DMS53 (cell line): ENCODE measurements at regions not wholly inside any gene's neighbourhood (a gene's known extent, or its start where the extent isn't known, plus 50 kb on each side); places are given as distances from the start of the nearest gene placed in this dataset.
"Not testable (repeated sequence)": the region's sequence is repeated elsewhere in the genome, so short reads cannot be mapped to it uniquely, and the experiment has no call there.

Experiments used
- DNase-seq: peaks from one replicate; lab custom pipeline; 2025; lab: John Stamatoyannopoulos, UW

DNA sequence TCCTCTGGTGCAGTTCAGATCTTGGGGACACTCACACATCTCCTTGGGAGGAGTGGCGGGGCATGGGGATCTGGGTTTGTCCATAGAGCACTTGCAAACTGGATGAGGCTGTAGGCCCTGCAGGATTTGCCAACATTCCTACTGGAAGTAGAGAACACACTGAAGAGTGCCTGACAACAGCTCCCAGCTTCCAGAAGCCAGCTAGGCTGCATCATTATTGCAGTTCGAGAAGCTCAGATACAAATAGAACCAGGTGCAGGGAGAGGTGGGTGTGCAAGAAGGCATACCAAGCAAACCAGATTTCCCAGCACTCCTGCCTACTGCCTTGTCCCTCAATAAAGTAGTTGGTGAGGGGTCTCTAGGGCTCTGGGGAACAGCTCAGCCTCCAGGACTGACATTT is 52.5 kb downstream of the RHOB start:
- no peak for DNase-seq

DNA sequence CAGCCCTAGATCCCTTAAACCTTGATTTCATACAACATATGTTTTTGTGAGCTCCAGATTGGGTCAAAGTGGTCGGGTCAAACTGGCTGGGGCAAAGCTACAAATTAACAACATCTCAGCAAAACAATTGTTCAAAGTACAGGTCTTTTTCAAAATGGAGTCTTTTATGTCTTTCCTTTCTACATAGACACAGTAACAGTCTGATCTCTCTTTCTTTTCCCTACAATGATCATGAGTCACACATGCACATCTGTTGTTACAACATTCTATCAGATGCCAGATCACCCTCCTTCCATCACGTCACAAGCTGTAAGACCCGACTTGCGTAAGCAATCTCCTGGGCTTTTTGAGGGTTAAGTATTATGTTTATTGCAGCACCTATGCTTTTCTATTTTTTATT is 55.1 kb downstream of the RHOB start:
- DNase-seq: no peak

DNA sequence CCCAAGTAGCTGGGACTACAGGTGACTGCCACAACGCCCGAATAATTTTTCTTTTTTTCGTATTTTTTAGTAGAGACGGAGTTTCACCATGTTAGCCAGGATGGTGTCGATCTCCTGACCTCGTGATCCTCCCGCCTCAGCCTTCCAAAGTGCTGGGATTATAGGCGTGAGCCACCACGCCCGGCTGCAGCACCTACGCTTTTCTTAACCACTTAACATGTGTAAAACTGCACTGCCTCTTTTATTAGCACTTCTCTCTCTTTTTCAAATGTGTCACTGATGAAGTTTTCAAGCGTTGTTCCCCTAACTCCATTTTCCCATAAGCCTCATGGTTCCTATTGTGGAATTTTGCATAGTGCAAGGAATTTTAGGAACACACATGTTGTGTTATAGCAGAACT is 55.6 kb downstream of the RHOB start:
- DNase-seq: not testable (repeated sequence)

DNA sequence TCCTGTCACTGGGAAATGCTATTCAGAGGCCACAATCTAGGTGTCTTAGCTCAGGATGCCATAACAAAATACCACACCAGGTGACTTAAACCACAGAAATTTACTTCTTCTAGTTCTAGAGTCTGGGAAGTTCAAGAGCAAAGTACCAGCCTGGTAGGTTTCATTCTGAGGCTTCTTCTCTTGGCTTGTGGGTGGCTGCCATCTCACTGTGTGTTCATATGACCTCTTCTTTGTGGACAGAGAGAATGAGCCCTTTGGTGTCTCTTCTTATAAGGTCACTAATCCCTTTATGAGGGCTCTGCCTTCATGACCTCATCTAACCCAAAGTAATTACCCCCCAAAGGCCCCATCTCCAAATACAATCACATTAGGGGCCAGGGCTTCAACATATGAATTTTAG is 57.3 kb downstream of the RHOB start:
- DNase-seq: no peak

DNA sequence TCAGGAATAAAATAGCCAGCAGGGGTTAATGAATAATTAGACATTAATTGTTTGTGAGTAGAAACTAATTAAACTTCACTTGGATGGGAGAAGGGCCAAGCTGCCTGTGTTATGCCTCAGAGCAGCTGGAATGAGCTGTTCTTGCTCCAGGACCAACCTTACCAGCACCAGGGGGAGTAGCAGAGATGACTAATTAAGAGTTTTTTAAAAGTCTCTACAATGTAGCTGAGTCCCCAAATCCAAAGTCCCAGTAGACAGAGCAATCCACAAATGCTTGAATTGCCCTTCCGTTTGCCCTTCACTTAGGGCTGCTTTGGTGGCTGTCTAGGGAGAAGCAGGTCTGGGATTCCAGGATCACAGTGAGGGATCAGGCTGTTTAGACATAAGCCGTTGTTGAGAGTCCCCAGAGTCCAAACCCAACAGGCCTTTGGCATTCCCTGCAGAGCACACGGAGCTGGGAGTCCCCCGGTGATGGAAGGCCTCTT is 59.4 kb downstream of the RHOB start:
- no peak for DNase-seq

DNA sequence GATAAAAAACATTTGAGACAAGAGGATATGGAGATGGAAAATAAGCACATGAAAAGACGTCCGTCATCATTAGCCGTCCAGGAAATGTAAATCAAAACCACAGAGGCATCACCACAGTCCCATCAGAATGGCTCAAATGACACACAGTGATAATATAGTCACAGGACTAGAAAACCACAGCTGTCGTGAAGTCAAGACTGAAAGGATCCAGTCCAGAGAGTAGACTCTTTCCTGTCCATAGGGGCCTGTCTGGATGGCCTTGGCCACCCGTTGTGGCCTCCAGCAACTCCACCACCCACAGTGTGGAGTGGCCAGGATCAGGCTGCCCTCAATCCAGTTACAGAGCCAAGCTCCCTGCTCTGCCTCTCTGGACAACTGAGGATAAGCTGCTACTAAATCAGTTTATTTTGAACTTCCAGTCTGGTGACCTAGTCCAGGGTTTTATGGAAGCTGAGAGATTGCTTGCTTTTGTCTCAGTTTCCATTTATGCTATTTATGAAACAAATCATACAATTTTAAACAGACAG is 60.4 kb downstream of the RHOB start:
- DNase-seq: no peak

DNA sequence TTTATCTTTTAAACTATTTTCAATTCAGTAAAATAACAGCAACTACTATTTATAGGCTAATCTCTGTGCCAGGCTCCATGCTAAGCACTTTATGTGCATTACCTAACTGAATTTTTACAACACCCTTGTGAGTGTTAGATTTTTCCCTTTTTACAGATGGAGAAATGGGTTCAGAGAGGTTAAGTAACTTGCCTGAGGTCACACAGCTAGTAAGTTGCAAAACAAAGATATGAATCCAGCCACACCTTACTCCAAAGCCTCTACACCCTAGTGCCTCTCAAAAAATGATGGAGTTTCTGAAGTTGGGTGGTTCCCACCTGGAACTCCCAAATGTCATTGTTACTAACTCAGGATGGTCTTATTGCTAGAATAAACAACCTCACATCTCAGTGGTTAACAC is 60.8 kb downstream of the RHOB start:
- no peak for DNase-seq

DNA sequence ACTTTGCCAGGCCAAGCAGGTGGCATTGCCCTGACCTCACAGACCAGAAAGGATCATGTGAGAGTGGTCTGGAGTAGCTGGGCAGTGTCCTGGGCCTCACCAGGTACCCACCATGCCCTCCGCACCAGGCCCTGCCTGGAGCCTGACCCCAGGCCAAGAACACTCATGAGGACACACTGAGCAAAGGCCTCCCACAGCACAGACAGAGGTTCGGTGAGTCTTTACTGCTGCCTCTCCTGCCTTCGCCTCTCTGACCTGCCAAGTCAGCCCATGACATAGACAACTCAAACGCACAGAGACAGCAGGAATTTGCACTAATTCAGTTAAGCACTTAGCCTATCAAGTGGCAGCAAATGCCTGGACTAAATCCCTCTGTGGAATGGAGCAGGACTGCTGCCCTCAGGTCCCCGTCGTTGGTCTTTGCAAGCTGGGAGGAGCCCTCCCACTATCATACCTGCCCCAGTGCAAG is 62.5 kb downstream of the RHOB start:
- DNase-seq: no peak

DNA sequence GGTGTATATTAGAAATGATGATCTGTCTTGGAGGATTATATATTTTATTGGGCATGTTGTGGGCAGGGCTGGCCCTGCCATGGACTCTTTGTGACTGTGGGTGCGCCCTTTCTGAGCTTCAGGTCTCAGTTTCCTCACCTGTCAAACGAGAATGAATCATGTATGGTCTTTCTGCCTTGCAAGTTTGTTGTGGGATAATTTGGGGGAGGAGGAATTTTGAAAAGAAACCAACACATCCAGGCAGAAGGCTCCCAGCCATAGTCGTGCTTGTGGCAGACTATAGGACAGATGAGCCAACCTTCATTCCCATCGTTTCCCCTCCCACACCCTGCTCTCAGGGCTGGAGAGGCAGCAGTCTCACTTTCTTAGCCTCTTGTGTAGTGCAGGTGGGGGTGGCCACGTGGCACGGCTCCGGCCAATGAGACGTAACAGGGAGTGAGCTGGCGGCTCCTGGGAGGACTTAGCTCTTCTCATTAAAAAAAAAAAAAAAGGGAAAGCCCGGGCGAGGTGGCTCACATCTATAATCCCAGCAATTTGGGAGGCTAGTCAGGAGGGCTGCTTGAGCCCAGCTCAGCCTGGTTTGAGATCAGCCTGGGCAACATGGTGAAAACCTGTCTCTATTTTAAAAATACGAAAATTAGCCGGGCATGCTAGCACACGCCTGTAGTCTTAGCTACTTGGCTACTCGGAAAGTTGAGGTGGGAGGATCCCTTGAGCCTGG is 63.1 kb downstream of the RHOB start:
- peak; percentile 87 for DNase-seq

DNA sequence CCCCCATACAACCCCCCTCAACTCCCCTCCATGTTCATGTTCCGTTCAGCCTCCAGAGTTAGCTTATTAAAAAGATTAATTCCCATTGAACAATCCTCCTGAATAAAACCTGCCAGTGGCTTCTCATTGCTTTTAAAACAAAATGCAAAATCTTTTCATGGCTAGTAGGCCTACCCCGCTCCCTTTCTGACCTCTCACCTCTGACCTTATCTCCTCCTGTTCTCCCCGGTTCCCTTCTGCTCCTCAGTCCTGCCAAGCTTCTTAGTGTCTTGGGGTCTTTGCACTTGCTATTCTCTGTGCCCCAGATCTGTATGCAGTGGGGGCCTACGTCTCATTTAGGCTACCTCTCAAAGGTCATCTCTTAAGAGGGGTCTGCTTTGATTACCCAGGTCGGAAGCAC is 64.3 kb downstream of the RHOB start:
- DNase-seq: no peak

DNA sequence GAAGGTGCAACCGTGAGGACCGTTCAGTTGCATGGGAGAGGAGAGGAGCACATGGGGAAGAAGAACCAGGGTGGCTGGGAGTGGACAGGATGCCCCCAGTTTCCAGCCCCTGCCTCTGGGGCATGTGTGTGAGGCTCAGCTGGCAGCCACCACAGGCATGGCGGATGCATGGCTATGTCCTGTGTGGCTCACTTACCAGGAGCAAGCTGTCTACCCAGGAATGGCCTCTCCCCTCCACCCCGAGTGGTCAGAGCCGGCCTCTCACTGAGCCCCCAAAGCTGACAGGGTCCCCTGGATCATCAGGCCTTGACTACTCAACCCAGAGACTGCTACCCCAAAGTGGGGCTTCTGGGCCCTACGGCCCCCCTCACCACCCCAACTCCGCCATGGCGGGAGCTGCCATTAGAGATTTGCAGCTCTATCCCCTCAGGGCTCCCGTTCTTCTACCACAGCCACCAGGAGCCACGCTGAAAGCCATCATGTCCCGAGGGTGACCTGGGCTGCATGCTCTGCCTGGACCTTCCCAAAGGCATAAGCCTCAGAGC is 65.3 kb downstream of the RHOB start:
- DNase-seq: no peak

DNA sequence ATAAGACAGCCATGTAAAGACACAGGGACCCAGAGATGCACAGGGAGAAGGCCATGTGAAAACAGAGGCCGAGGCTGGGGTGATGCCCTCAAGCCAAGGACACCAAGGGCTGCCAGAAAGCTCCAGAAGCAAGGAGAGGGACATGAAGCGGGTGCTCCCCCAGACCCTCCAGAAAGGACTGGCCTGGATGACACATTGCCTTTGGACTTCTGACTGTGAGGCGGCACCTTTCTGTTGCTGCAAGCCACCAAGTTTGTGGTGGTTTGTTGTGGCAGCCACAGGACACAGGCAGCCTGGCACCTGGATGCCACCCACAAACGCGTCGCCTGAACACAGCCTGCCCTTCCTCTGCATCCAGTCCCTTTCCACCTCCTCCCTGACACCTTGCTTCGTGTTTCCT is 67.1 kb downstream of the RHOB start:
- no peak for DNase-seq

DNA sequence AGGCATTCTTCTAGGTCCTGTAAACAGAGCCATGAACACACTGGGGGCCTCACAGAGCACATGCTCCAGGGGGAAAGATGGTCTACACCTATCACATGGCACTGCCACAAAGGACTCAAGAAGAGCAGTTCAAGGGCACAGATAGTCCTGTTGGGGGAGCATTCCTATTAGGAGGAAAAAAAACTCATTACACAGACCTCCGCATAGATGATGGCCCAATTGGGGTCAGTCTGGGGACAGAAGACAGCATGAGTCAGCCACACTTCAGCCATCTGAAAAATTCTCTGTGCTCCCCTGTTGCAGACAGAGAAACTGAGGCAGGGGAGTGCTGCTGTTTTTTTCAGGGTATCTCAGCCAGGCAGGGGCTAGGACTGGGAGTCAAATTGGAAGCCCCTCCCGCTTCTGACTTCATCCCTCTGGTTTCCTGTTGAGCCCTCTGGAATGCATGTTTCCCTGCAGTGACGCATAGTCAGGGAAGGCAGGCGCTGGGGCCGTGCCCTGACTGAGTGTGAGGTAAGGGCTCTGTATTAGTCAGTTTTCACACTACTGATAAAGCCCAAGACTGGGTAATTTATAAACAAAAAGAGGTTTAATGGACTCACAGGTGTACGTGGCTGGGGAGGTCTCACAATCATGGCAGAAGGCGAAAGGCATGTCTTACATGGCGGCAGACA is 67.9 kb downstream of the RHOB start:
- no peak for DNase-seq

DNA sequence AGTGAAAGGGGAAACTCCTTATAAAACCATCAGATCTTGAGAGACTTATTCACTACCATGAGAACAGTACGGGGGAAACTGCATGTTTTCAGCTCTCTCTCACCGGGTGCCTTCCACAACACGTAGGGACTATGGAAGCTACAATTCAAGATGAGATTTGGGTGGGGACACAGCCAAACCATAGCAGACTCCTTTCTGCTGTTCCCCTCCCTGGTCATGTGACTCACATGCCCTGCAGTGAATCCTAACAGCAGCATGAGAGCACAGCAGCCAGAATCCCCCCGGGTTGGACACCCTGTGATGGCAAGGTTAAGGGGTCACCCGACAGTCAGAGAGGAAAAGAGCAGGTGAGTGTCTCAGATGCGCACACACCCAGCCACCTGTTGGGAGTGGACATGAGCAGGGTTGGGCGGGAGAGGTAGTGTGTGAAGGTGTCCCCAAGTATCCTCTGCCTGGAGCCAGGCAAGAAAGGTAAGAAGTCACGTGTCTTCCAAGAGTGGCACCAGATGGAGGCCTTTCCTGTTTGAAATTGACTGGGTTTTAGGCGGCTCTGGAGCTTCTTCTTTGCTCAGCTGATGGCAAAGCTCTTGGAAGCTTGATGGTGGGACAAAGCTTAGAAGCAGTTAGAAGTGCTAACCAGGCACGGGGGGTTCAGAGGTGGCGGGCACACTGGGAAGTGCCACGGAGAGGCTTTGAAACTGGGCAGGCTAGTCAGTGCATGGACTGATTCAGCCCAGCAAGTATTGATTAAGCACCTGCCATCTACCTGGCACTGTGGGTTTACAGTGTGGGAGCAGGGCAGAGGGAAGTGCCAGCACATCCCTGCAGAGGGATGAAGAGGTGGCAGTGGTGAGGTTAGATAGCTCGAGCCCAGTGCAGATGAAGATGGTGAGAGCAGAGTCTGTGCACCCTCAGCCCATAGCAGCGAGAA is 68.7 kb downstream of the RHOB start:
- DNase-seq: no peak

DNA sequence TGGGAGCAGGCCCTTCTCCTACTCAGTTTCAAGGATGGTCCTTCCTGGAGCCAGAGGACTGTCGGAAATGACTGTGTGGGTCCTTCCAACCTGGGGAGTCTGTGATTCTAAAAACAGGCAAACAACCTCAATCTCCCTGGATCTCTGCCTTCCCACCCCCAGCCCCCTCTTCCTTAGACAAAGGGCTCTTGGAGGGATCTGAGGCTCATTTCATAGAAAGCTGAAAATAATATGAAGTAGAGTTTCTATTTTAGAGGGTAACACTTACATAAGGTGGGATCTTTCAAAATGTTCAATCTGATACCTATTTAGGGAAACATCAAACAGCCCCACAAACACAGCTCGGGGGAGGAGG is 69.4 kb downstream of the RHOB start:
- no peak for DNase-seq

DNA sequence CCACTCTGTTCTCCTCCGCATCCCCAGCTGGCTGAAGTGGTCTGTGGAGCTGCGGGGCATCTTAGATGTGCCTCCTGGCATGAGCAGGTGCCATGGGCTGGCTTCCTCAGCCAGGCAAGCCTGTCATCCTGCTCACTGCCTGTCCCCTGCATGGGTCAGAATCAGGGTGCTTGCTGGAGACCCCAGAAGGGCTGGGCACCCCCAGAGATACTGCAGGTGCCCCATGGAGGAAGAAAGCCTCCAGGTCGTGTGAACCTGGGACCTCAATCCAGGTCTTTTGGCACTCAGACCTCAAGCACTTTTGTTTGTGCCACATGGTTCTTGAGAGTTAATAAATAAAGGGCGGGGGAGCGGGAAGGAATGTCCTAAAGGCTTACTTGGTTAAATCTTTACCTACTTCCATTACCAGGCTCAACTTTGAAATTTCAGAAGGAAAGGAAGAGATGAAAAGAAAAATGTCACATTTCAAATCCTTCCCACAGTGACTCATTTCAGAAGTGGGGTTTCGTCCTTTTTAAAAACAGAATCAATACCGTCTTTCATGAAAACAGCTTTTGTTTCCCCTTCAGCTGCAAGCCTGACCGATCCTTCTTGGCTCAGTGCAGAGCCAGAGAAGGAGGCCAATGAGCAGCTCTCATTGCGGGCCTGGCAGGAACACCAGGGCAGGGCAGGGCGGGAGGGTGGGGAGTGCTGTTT is 69.9 kb downstream of the RHOB start:
- no peak for DNase-seq

DNA sequence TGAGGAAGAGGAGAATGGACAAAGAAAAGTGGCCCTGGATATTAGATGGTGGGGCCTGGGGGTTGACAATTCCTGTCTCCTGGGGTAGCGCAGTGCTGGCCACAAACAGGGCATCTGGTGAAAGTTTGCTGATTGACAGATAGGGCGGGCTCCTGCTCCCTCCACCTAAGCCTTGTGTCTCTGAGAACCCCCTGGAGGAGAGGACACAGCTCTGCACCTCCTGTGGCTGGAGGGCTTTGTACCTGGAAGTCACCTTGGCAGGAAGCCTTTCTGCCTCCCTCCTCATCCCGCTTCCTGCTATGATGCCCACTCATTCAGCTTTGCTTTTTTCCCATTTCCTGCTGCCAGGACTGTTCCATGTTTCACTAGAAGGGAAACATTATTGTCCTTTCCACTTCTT is 72.4 kb downstream of the RHOB start:
- DNase-seq: no peak

DNA sequence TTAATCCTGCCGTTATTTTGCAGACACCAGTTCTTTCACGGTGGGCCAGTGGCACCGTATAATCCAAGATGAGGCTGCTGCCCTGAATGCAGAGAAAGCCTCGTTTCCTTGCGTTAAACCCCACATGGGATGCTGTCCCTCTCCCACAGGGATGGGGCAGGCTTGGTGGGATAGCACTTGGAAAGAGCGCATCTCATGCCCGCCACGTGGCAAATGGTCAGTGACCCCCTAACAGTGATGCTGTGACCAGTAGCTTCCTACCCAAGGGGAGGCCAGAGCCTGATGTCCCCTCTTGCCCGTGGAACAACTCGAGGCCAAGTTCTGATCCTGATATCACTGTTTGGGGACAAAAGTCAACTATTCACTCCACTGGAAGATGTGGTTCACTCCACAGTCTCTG is 73.3 kb downstream of the RHOB start:
- DNase-seq: no peak

DNA sequence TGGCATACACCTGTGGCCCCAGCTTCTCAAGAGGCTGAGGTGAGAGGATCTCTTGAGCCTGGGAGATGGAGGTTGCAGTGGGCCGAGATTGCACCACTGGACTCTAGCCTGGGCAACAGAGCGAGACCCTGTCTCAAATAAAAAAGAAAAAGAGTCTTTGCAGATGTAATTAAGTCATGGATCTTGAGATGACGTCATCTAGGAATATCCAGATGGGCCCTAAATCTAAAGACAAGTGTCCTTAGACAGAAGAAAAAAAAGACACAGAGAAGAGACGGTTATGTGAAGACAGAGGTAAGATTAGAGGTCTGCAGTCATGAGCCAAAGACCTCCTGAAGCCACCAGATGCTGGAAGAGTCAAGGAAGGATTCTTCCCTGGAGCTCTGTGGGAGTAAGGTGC is 74.3 kb downstream of the RHOB start:
- DNase-seq: no peak

DNA sequence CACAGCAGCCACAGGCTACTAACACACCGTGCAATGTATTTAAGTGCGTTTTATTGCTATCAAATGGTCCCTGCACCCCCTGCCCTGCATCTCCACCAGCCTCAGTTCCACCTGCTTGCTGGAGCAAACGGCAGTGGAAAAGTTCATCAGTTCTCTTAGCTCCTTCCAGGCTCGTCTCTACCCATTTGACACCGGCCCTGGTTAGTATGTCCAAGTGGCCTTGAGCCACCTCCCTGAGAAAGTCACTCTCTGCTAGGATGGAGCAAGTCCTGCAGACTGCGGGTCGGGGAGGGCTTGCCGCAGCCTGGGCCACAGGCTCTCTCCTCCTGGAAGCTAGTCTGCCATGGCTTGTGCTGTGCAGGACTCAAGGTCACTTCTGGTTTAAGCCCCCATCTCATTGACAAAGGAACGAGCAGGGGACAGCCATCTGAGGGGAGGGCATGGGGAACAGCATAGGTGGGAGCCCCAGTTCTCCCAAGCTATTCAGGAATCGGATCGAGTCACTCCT is 74.9 kb downstream of the RHOB start:
- DNase-seq: no peak

DNA sequence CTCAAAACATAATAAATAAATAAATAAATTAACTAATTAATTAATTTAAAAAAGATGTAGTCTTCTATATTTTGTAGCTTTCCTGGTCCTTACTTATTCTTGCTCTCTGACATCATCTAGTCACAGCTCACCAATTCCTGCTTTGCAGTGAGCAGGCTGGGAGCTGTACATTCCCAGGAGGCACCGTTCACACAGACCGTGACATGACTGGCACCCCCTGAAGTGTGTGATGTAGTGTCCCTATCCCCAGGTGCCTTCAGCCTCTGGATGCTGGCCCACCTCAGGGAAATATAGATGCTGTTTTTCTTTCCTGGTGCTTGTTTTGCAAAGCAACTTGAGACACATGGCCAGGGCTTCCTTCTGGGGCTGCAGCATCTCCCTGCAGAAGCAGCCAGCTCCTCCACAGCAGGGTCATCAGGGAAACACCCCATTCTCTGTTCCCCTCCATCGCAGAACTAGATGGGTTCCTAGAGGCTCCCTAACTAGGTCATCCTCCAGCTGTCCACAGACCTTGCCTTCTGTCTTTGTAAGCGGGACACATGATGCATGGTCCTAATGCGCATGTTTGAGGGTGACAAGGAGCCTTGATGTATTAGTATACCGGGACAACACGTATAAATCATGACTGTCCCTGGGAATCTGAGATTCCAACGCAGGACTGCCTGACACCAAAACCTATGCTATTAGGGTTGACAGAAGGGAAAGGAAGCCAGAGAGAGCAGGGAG is 76.4 kb downstream of the RHOB start:
- no peak for DNase-seq
